HCT116 (cell line): ENCODE measurements at regions not wholly inside any gene's neighbourhood (a gene's known extent, or its start where the extent isn't known, plus 50 kb on each side); places are given as distances from the start of the nearest gene placed in this dataset.

Experiments used
- ATAC-seq: fragments of 200-7000 bp; cut with Tn5 transposase; 2 replicates; pipeline ENCODE4 v1.9.1; 2020; ENCODE audit warnings: mild to moderate bottlenecking, moderate library complexity
- BruUV-seq: library from RNA; stranded (reverse); fragments of 400-500 nt; replicated peaks from 2 replicates; lab custom pipeline; 2021; lab: Mats Ljungman, UMichigan
- CTCF ChIA-PET: fragments of 300-600 bp; sonication (Branson Sonifier 250); formaldehyde crosslinking; loops from one replicate; lab custom pipeline; 2021; ENCODE audit warnings: antibody characterized with exemption; lab: Charles Lee
- POLR2A ChIA-PET: fragments of 300-600, 350-600 bp; sonication (Branson Sonifier 250); formaldehyde crosslinking; loops from one replicate; lab custom pipeline; 2021; ENCODE audit warnings: antibody characterized with exemption; lab: Charles Lee
- RAD21 ChIA-PET, 2 experiments: fragments of 300-600 bp; sonication (Branson Sonifier 250); formaldehyde crosslinking; loops; one replicate each; lab custom pipeline; 2023; ENCODE audit warnings: low total read pairs in 2 of 2; ENCODE audit not compliant: uncharacterized antibody in 2 of 2, unreplicated experiment in 2 of 2, low non-redundant PET in 1 of 2; lab: Charles Lee
- DNase-seq: peaks from one replicate; pipeline ENCODE4 v3.0.0-alpha.2; 2010; ENCODE audit warnings: low read depth, low spot score
- H2AFZ ChIP-seq: fragments of 200-600 bp; shearing (Covaris generic), sonication (generic); 2 replicates; pipeline ENCODE4 v1.6.1; 2017; ENCODE audit warnings: low read depth, mixed run types, mixed read lengths, antibody characterized with exemption, low read length; ENCODE audit not compliant: poor library complexity, severe bottlenecking
- H3K27ac ChIP-seq: 2 replicates; pipeline ENCODE4 v1.5.1; 2012; ENCODE audit warnings: low read depth, low read length
- H3K27me3 ChIP-seq: fragments of 200-600 bp; sonication (generic); 2 replicates; pipeline ENCODE4 v1.6.1; 2016; ENCODE audit warnings: mixed run types, low read length, mixed read lengths; ENCODE audit not compliant: insufficient read depth
- H3K36me3 ChIP-seq, 2 experiments: fragments of 200-500 bp in 1 of 2; fragments of 200-600 bp in 1 of 2; sonication (Bioruptor generic) in 1 of 2; sonication (generic) in 1 of 2; 2 replicates each; pipeline versions ENCODE4 v1.5.1 to v1.6.1; 2014 to 2016; ENCODE audit warnings: low read length in 2 of 2, inconsistent platforms in 1 of 2, mixed read lengths in 1 of 2, mixed run types in 1 of 2; ENCODE audit not compliant: insufficient read depth in 2 of 2, control insufficient read depth in 1 of 2
- H3K4me1 ChIP-seq, 2 experiments: fragments of 200-600 bp in 1 of 2; sonication (generic) in 1 of 2; 2 replicates each; pipeline versions ENCODE4 v1.5.1 to v1.6.1; 2012 to 2017; ENCODE audit warnings: low read length in 2 of 2, inconsistent platforms in 1 of 2, mild to moderate bottlenecking in 1 of 2, mixed read lengths in 1 of 2, mixed run types in 1 of 2, moderate library complexity in 1 of 2; ENCODE audit not compliant: insufficient read depth in 2 of 2, control insufficient read depth in 1 of 2
- H3K4me2 ChIP-seq: fragments of 200-600 bp; sonication (generic); 2 replicates; pipeline ENCODE4 v1.6.1; 2017; ENCODE audit warnings: mixed run types, low read length, mixed read lengths
- H3K4me3 ChIP-seq, 2 experiments: fragments of 200-600 bp in 1 of 2; sonication (generic) in 1 of 2; replicated peaks in 1 of 2; 2 replicates each; pipeline ENCODE4 v1.5.1; 2011 to 2016; ENCODE audit warnings: low read length in 2 of 2, control low read depth in 1 of 2, low read depth in 1 of 2, mild to moderate bottlenecking in 1 of 2, mixed read lengths in 1 of 2, mixed run types in 1 of 2
- H3K79me2 ChIP-seq: fragments of 200-600 bp; sonication (generic); 2 replicates; pipeline ENCODE4 v1.6.1; 2017; ENCODE audit warnings: mild to moderate bottlenecking, mixed run types, low read length, moderate library complexity, mixed read lengths; ENCODE audit not compliant: insufficient read depth
- H3K9ac ChIP-seq: fragments of 200-600 bp; sonication (generic); 2 replicates; pipeline ENCODE4 v1.6.1; 2016; ENCODE audit warnings: low read length, mixed read lengths
- H3K9me2 ChIP-seq: fragments of 200-600 bp; sonication (generic), shearing (Covaris generic); 2 replicates; pipeline ENCODE4 v1.6.1; 2017; ENCODE audit warnings: mixed run types, mild to moderate bottlenecking, moderate library complexity; ENCODE audit not compliant: insufficient read depth
- H3K9me3 ChIP-seq, 2 experiments: fragments of 200-500 bp in 1 of 2; fragments of 200-600 bp in 1 of 2; sonication (Bioruptor generic) in 1 of 2; sonication (generic) in 1 of 2; 2 replicates each; pipeline ENCODE4 v1.6.1; 2014 to 2017; ENCODE audit warnings: low read length in 2 of 2, mixed read lengths in 2 of 2, inconsistent platforms in 1 of 2, low read depth in 1 of 2, mild to moderate bottlenecking in 1 of 2, mixed run types in 1 of 2, moderate library complexity in 1 of 2; ENCODE audit not compliant: control insufficient read depth in 1 of 2, insufficient read depth in 1 of 2
- H4K20me1 ChIP-seq: fragments of 200-600 bp; sonication (generic), shearing (Covaris generic); 2 replicates; pipeline ENCODE4 v1.6.1; 2017; ENCODE audit warnings: mixed run types, mild to moderate bottlenecking, moderate library complexity; ENCODE audit not compliant: insufficient read depth
- ATF3 ChIP-seq: IDR thresholded peaks from 2 replicates; pipeline ENCODE4 v1.6.1; 2012
- CEBPB ChIP-seq: IDR thresholded peaks from 2 replicates; pipeline ENCODE4 v1.6.1; 2012; ENCODE audit warnings: low read depth
- EZH2 ChIP-seq: fragments of 200-600 bp; sonication (generic); IDR thresholded peaks from 2 replicates; pipeline ENCODE4 v1.6.1; 2017; ENCODE audit warnings: antibody characterized with exemption, mixed run types
- EZH2phosphoT487 ChIP-seq: fragments of 200-600 bp; IDR thresholded peaks from 2 replicates; pipeline ENCODE4 v1.6.1; 2018; ENCODE audit warnings: antibody characterized with exemption, borderline replicate concordance
- POLR2A ChIP-seq: IDR thresholded peaks from 2 replicates; pipeline ENCODE4 v1.7.0; 2011; ENCODE audit warnings: borderline replicate concordance; ENCODE audit not compliant: insufficient read depth, insufficient read length; ENCODE audit errors: extremely low read depth
- POLR2AphosphoS5 ChIP-seq: IDR thresholded peaks from 2 replicates; pipeline ENCODE4 v1.6.1; 2011; ENCODE audit warnings: mild to moderate bottlenecking, low read depth, low read length, moderate library complexity
- RAD21 ChIP-seq: IDR thresholded peaks from 2 replicates; pipeline ENCODE4 v1.6.1; 2012; ENCODE audit warnings: low read depth, mild to moderate bottlenecking
- REST ChIP-seq: IDR thresholded peaks from 2 replicates; pipeline ENCODE4 v1.6.1; 2012; ENCODE audit warnings: low read depth
- SIN3A ChIP-seq: IDR thresholded peaks from 2 replicates; pipeline ENCODE4 v1.6.1; 2012; ENCODE audit warnings: low read depth
- SP1 ChIP-seq: IDR thresholded peaks from 2 replicates; pipeline ENCODE4 v1.6.1; 2012; ENCODE audit warnings: low read depth
- SRF ChIP-seq: IDR thresholded peaks from 2 replicates; pipeline ENCODE4 v1.6.1; 2012; ENCODE audit warnings: low read depth
- ZBTB33 ChIP-seq: IDR thresholded peaks from 2 replicates; pipeline ENCODE4 v1.6.1; 2011; ENCODE audit warnings: mild to moderate bottlenecking, low read length, moderate library complexity; ENCODE audit not compliant: insufficient replicate concordance; ENCODE audit errors: extremely low read depth
- intact Hi-C: fragments of 100-400 bp; cut with micrococcal nuclease; formaldehyde crosslinking; loops from 2 replicates; pipeline ENCODE4 v1.10.0; 2022

- TF ChIP-seq REST: no peak
- no peak for TF ChIP-seq POLR2AphosphoS5
- no peak for TF ChIP-seq EZH2
- no peak for TF ChIP-seq SRF
- TF ChIP-seq SP1: no peak
These were observed 366.4 kb upstream of the AGTR1 start (continued) for GRCh38 chr3:148331081-148331846.

- Histone ChIP-seq H3K36me3 (no peaks in the 10 kb centered on the region), H2AFZ (no peak overlapping the region), H3K4me2 (no peak overlapping the region), H3K79me2 (no peaks in the 10 kb centered on the region), H3K9me3 (no peaks in the 10 kb centered on the region), H3K27me3 (no peaks in the 10 kb centered on the region), H3K4me3 (no peak overlapping the region), H3K9me2 (no peaks in the 10 kb centered on the region), H4K20me1 (no peaks in the 10 kb centered on the region), H3K4me1 (peaks cover 0 to 4% of the 10 kb centered on the region in 2 experiments; a peak in 1 of 4 replicates), H3K27ac (no peak overlapping the region), H3K9ac (no peak overlapping the region)
- TF ChIP-seq RAD21 (no peak), SIN3A (no peak), CEBPB (no peak), POLR2A (no peak), EZH2phosphoT487 (no peak), ATF3 (no peak), ZBTB33 (no peak), EZH2 (no peak), POLR2AphosphoS5 (no peak), SRF (no peak)
- POLR2A ChIA-PET: no interaction called here
- intact Hi-C loops: no loop called here
- BruUV-seq: no TSS peak
- RAD21 ChIA-PET: no interaction called here
- no peak for ATAC-seq
- CTCF ChIA-PET: no interaction called here
- DNase-seq: no peak
These were observed 365.2 kb upstream of the AGTR1 start for GRCh38 chr3:148332509-148332908.
